Skin of body (tissue), 1 donor: ENCODE measurements at regions not wholly inside any gene's neighbourhood (a gene's known extent, or its start where the extent isn't known, plus 50 kb on each side); places are given as distances from the start of the nearest gene placed in this dataset.
"Not testable (repeated sequence)": the region's sequence is repeated elsewhere in the genome, so short reads cannot be mapped to it uniquely, and the experiment has no call there.

ENCODE experiments used
- DNase-seq: peaks from one replicate; lab custom pipeline; 2025; lab: John Stamatoyannopoulos, UW

DNA sequence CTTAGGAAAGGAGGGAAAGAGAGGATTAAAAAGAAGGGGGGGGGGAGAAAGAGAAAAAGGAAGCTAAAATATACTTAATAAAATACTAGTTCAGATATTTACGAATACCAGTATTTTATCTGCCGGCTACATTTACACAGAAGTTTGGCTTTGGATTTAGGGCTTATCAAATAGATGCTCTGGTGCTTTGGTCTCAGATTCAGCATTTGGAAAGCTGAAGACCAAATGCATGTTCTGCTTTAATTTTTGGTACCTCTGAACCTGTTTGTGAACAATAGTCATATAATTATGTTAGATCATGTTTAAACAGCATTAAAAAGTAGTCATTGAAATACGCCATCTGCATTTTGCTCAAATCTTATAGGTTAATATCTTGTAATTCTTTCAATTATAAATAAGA lies 786.0 kb upstream of the CITED2 start:
- no peak for DNase-seq

- no peak for DNase-seq
Measured at GRCh38 chr6:140156131-140156530, 781.7 kb upstream of the CITED2 start.

DNA sequence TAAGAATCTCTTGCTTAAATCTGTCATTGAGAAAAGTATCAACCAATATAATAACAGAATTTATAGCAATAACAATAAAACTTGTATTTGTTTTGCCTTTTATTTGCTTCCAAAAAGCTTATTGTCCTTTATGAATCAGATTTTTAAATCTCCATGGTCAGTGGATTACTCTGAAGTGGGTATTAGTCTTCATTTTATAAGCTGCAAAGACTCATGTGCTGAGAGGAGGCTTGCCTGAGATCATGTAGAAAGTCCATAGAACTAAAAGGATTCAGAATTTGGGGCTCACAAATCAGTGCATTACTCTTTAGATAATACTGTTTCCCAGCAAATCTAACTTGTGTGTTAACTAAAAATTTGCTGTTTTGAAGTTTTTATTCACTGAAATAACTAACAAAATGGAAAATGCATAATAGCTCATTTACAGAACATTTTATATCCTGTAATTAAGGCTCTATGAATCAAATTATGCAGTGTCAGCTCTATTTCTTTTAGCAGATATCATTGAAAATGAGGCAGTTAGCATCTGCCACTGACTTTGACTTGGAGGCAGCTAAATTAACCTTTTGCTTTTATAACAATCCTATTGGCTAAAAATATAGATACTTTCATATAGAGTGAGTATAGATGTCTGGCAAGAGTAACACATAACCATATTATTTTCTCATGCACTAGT lies 781.1 kb upstream of the CITED2 start:
- DNase-seq: no peak

GRCh38 chr6:140153703-140154102 lies 779.3 kb upstream of the CITED2 start:
- DNase-seq: no peak

GRCh38 chr6:140147825-140148814 lies 773.7 kb upstream of the CITED2 start:
- not testable (repeated sequence) for DNase-seq

- no peak for DNase-seq
Measured at GRCh38 chr6:140140891-140141290, 766.4 kb upstream of the CITED2 start.

DNA sequence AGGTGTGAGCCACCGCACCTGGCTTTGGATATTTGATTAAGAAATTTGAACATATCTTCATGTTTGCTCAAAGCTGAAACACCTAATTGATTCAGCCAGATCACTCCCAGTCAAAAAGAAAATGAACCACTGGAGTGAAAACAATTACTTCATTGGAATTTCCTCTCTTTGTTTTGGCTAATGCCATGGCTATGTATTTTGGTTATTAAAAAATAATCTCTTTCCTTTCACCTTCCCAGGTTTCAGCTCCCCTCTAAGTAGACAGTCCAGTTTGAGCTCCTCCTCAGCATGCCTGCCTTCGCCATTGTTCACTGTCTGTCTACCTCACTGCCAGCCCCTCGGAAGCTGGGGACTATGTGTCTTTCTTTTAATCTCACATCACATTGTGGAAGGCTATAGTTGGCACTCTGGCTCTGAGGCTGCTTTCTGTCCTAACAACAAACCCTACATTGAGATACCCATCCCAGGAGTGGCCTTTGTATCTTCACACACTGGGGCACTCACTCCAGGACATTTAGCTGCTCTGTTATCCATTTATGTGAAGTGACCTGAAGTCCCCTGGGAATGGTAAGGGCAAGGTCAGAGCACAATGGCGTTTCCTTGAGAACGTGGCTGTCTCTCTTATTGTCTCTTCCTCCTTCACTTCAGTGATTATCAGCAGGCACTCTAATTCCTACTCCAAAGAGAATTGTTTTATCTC lies 764.0 kb upstream of the CITED2 start:
- no peak for DNase-seq

- DNase-seq: no peak
Measured at GRCh38 chr6:140134224-140134623, 759.8 kb upstream of the CITED2 start.

- DNase-seq: no peak
Measured at GRCh38 chr6:140130074-140130473, 755.6 kb upstream of the CITED2 start.

GRCh38 chr6:140124498-140124897 lies 750.0 kb upstream of the CITED2 start:
- DNase-seq: no peak

GRCh38 chr6:140108167-140108566 lies 733.7 kb upstream of the CITED2 start:
- no peak for DNase-seq

DNA sequence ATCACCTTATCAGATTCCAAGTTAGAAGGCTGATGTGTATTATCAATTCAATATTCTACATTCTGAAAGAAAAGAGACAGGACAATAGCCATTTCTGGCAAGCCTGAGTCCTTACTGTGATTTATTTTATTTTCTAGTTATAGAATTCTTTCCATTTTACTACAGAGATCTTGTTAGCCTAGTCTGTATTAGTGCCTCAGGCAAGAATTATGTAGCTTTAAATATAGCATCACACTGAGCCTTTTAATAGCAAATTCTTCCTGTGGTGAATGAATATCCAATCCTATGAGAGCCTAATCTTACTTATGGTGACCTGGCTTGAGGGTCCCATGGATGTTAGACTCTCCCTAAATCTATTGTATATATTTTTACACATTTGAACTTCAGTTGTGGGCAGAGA lies 732.8 kb upstream of the CITED2 start:
- DNase-seq: no peak

GRCh38 chr6:140105857-140106256 lies 731.4 kb upstream of the CITED2 start:
- no peak for DNase-seq

- DNase-seq: no peak
Measured at GRCh38 chr6:140105241-140105640, 730.8 kb upstream of the CITED2 start.

DNA sequence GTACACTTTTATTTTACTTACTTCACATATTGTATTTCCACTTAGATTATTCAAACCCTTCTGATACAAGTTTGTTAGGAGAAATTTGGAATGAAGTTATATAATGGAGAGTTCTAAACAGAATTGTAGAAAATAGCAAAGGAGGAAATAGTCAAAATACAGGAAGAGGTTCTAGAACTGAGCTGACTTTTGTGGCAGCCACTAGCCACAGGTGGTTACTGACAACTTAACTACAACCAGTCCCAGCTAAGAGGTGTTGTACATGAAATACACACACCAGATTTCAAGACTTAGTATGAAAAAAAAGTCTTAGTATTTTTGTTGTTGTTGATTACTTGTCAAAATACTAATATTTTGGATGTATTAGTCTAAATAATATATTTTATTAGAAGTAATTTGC lies 727.4 kb upstream of the CITED2 start:
- no peak for DNase-seq

- no peak for DNase-seq
Measured at GRCh38 chr6:140101367-140101766, 726.9 kb upstream of the CITED2 start.

DNA sequence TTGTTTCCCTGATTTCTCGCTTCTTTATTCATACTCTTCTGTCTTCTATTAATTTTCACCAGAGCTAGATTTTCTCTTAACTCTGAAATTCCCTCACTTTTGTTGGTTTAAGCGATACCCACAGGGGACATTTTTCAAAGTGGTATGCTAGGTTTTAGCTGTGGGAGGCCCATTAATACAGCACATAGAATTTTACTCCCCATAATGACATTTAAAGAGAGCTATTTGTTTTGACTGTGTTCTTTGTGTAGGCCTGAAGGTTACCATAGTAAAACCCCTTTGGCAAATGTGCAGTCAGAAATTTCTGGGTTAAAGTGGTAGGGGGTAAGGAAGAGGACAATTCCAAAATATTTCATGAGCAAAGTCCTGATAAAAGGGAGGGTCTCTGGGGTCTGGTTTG lies 721.1 kb upstream of the CITED2 start:
- DNase-seq: no peak

- DNase-seq: no peak
Measured at GRCh38 chr6:140091895-140092294, 717.4 kb upstream of the CITED2 start.

GRCh38 chr6:140090871-140091270 lies 716.4 kb upstream of the CITED2 start:
- DNase-seq: no peak

GRCh38 chr6:140083375-140083774 lies 708.9 kb upstream of the CITED2 start:
- DNase-seq: peak; percentile 3

- DNase-seq: no peak
Measured at GRCh38 chr6:140082867-140083297, 708.4 kb upstream of the CITED2 start.

- peak; percentile 23 for DNase-seq
Measured at GRCh38 chr6:140079328-140079727, 704.9 kb upstream of the CITED2 start.
